Hepatocyte (in vitro differentiated cells): ENCODE measurements at regions not wholly inside any gene's neighbourhood (a gene's known extent, or its start where the extent isn't known, plus 50 kb on each side); places are given as distances from the start of the nearest gene placed in this dataset.
"Not testable (repeated sequence)": the region's sequence is repeated elsewhere in the genome, so short reads cannot be mapped to it uniquely, and the experiment has no call there.

Source experiments
- EZH2 ChIP-seq: fragments of 200-600 bp; sonication (generic); IDR thresholded peaks from 2 replicates; pipeline ENCODE4 v1.6.1; 2016; ENCODE audit warnings: antibody characterized with exemption, mild to moderate bottlenecking, borderline replicate concordance
- TF ChIP-seq, protein P1 (sequence below): fragments of 200-600 bp; sonication (generic); IDR thresholded peaks from 2 replicates; pipeline ENCODE4 v1.5.1; 2016; ENCODE audit warnings: antibody characterized with exemption, mild to moderate bottlenecking; ENCODE audit not compliant: poor library complexity

- TF ChIP-seq, protein P1, sequence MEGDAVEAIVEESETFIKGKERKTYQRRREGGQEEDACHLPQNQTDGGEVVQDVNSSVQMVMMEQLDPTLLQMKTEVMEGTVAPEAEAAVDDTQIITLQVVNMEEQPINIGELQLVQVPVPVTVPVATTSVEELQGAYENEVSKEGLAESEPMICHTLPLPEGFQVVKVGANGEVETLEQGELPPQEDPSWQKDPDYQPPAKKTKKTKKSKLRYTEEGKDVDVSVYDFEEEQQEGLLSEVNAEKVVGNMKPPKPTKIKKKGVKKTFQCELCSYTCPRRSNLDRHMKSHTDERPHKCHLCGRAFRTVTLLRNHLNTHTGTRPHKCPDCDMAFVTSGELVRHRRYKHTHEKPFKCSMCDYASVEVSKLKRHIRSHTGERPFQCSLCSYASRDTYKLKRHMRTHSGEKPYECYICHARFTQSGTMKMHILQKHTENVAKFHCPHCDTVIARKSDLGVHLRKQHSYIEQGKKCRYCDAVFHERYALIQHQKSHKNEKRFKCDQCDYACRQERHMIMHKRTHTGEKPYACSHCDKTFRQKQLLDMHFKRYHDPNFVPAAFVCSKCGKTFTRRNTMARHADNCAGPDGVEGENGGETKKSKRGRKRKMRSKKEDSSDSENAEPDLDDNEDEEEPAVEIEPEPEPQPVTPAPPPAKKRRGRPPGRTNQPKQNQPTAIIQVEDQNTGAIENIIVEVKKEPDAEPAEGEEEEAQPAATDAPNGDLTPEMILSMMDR = not testable (repeated sequence)
- TF ChIP-seq EZH2 = not testable (repeated sequence)
Measured at GRCh38 chr11:3498356-3498755, 119.4 kb upstream of the ZNF195 start.
